ENCODE measurements at regions not wholly inside any gene's neighbourhood (a gene's known extent, or its start where the extent isn't known, plus 50 kb on each side); places are given as distances from the start of the nearest gene placed in this dataset.
A peak's percentile ranks its signal among the peaks of the same experiment; 100 is the strongest.

GRCh38 chr7:25830215-25830614 lies 321.8 kb upstream of the NFE2L3 start:
- no peak for DNase-seq

DNA sequence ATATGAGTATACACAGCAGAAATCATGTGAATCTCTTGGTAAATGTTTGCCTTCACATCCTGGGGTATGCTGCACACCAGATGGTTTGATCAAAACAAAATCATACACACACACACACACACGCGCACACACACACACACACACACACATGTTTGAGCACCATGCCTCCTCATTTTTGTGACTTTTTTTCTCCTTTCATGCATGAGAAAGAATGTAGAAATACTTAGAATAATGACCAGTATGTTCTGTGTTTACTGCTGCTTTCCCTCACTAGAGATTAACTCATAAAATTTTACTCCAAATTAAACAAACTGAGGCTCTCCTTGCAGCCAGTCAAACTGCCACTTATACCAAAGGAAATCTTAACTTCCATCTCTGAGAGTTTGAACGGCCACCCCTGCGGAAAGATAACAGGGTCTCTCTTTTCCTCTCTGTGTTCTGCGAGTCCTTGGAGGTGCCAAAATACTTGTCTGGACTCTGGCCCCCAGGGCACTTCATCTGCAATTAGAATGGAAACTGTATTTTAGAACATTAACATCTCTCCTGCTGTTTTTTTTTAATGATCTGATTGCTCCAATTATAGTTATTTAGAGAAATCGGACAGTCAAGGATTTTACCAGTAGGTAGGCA lies 320.8 kb upstream of the NFE2L3 start:
- DNase-seq = peak; percentile 10

DNA sequence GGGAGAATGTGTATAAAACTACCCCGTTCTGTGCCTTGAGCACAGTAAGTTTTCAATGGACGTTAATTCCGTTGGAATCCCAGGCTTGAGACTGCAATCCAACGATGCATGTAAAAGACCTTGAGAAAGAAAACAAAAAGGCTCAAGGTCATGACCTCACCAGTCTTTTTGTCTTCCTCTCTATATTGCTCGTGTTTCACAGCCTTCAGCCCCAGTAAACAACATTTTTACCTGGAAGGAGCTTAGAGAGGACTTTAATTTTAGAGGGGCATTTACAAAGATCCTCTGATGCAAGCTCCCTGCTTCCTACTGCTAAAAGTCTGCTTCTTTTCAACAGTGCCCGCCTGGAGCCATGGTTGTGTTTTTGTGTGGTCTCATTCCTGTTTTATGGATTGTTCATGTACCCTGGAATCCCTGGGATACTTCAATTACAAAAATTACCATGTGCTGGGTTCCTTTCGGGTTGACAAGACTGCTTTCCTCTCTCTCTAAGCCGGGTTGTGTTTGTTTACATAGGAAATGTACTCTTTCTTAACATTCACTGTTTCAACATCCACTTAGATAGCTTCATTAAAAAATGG lies 320.1 kb upstream of the NFE2L3 start:
- DNase-seq = no peak

DNA sequence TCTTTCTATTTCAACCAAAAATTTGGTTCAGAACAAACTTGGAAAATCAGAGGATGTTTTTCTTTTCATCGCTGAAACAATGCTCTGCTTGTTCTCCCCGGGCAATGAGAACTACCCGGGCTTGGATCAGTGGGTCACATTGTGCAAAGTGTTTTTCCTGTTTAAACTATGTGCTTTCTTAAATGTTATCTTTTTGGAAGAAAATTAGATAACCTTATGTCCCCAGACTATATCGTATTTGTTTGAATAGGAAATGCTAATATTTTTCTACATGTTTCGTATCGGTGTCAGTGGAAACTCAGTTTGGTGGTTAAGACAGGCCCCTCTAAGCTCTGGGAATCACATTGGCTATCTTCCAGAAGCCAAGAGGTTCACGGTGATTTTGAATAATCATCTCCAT lies 319.5 kb upstream of the NFE2L3 start:
- DNase-seq = no peak

- DNase-seq = no peak
Measured at GRCh38 chr7:25832929-25833328, 319.1 kb upstream of the NFE2L3 start.

DNA sequence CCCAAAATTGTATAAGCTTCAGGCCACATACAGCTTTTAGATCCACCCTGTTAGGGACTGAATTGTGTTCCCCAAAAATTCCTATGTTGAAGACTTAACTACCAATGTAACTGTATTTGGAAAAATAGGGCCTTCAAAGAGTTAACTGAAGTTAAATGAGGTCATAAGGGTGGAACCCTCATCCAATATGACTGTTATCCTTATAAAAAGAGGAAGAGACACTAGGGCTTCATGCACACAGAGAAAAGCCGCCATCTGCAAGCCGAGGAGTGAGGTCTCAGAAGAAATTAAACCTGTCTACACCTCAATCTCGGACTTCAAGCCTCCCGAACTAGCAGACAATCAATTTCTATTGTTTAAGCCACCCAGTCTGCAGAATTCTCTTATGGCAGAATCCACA lies 317.9 kb upstream of the NFE2L3 start:
- no peak for DNase-seq

GRCh38 chr7:25835197-25835596 lies 316.8 kb upstream of the NFE2L3 start:
- DNase-seq = no peak

DNA sequence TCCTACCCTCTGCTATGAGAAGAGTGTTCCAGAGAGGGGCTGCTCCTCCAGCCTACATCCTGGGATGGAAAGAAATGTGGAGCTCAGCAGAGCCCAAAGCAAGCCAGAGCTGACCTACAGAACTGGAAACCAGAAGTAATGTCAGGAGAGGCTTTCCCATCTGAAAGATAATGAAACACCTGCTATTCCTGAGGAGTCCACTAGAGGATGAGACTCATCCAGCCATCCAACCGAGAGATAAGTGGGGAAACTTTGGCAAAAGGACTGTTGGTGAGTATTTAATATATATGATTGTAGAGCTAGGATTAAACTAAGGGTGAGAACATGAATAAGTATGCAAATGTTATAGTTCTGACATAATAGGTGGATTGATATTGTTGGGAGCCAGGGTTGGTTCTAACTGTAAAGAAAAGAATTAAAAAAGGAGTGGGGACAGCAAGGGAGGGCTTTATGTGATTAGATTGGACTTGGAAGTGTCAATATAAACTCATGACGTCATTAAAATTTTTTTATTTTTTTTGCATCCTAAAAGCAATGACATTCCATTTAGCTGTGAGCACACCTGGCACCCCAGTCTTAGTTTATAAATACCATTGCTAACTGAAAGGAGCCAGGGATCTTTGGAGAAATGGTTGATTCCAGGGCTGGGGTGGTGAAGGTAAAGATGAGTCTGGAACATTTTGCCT lies 312.8 kb upstream of the NFE2L3 start:
- no peak for DNase-seq

GRCh38 chr7:25840209-25840792 lies 311.7 kb upstream of the NFE2L3 start:
- DNase-seq = no peak

DNA sequence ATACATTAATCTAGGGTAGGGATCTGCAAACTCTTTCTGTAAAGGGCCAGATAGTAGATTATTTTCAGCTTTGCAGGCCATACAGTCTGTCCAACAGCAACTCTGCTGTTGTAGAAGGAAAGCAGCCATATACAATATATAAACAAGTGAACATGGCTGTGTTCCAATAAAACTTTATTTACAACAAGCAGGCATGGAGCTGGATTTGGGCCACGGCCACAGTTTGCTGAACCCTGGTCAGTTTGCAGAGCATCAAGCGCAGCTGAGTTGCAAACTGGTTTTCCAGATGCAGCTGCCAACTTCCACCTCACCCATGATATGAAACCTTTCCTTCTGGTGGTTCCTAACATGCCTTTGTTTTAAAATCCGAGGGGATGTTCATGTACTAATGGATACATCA lies 310.4 kb upstream of the NFE2L3 start:
- no peak for DNase-seq

GRCh38 chr7:25842201-25842733 lies 309.7 kb upstream of the NFE2L3 start:
- no peak for DNase-seq

GRCh38 chr7:25843467-25843866 lies 308.5 kb upstream of the NFE2L3 start:
- DNase-seq = no peak

GRCh38 chr7:25844102-25844870 lies 307.7 kb upstream of the NFE2L3 start:
- no peak for DNase-seq

DNA sequence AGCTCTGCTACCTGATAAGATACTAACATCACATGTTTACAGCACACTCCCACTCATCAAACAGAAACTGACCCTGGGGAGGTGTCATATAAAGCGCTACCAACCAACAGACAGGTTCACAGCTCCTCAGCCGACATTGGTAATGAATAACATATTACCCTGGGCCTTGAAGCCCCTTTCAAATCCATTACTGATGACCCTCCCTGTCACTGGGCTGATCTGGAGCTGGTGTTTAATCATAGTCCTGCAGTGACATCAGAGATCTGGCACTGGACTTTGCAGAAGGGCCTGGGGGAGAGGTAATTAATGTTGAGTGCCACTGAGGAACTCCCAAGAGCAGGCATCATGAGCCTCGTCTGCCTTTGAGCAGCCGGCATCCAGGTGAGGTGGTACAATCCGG lies 306.5 kb upstream of the NFE2L3 start:
- DNase-seq = peak; percentile 33

DNA sequence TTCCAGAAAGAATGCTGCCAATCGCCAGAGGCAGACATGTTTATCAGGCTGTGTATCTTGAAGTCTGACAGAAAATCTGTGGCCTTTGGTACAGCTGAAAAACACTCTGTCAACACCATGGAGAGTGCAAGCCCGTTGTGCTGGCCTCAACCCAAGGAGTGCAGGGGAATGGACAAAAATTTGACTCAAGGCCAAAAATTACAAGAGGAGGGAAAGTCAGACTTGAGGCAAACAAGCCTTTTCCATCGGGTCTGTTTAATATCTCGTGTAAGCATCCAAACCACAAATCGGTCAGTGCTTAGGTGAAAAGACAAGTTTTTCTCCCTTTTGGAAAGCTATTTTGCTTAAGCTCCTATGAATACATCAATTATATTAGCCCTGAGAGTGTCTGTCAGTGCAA lies 305.3 kb upstream of the NFE2L3 start:
- peak; percentile 90 for DNase-seq

DNA sequence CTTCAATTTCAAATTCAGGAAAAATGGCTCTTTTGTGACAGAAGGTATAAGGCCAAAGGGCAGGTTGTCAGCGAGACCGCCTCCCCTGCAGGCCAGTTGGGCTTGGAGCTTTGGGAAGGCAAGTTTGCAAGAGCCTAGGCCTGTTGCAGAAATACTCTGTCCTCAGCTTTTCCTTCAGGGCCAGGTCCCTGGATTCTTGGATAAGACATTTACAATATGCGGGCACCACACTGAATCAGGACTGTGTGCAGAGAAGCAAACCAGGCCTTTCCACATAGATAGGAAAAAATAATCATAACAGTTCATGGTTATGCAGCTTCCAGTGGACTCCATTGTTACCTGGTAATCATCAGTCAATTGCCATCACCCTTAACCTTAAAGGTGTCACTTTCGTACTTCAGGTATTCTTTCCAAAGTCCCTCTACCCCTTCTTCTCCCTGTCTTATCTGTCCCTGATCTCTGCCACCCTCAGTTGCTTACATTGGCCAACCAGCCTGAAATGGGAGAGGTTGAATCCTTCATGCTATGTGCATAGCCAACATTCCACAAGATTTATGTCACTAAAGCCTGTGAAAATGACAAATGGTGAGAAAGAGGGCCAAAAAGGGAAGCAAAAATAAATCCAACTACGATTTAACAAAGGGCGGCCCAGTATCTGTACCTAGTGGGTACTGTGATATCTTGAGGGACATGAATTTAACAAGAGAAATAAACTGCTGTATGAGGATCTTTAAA lies 304.5 kb upstream of the NFE2L3 start:
- DNase-seq = no peak

- no peak for DNase-seq
Measured at GRCh38 chr7:25849500-25850184, 302.4 kb upstream of the NFE2L3 start.

DNA sequence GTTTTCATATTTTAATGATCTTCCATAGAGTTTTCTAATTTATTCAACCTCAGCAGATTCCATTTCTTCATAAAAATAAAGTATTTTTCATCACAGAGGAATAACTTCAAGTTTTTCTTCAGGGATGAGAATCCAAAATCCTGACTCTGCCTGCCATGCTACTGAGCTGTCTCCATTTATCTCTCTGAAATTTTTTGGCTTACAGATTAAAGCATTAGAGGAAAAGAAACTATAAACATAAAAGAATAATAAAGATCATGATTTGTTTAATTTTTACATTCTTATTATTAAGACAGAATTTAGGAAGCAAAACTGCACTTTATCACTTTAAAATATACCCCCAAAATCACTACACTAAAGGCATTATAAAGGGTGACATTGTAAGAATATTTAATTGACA lies 301.8 kb upstream of the NFE2L3 start:
- no peak for DNase-seq

DNA sequence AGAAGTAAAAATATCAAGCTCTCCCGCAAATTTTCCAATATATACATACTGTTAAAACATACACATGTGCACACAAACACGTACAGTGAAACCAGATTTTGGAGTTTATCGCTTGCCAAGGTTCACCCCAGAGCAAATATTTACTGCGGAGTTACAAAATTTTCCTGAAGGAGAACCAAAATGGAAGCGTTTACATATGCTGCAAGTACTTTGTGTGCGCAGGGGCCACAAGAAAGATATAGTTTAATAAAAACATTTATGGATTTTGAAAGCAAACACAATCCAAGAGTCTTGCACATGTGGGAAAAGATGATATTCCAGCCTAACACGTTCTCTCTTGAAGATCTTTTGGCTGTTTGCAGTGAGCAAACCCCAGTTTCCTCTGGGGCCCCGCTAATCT lies 301.3 kb upstream of the NFE2L3 start:
- no peak for DNase-seq

- DNase-seq = peak; percentile 18
Measured at GRCh38 chr7:25851332-25852210, 300.4 kb upstream of the NFE2L3 start.

Measured in DMS79 (cell line).